ENCODE measurements at regions not wholly inside any gene's neighbourhood (a gene's known extent, or its start where the extent isn't known, plus 50 kb on each side); places are given as distances from the start of the nearest gene placed in this dataset.

- H3K4me1 ChIP-seq (ENCODE audit: low read length) = no peaks in the 10 kb centered on the region
- H3K27me3 ChIP-seq (replicated peaks; ENCODE audit: insufficient read depth, low read length) = no peaks in the 10 kb centered on the region
- TF ChIP-seq EZH2 (optimal IDR thresholded peaks at IDR 0.05; ENCODE audit: low read depth, low read length) (no peak), CTCF (IDR thresholded peaks at IDR 0.05; ENCODE audit: low read length) (no peak), EZH2phosphoT487 (IDR thresholded peaks at IDR 0.05; ENCODE audit: low read length) (no peak)
- H3F3A ChIP-seq (ENCODE audit: insufficient read depth, low read length) = no peaks in the 10 kb centered on the region
- no peak overlapping the region for H3K9ac ChIP-seq (ENCODE audit: low read length)
- DNase-seq = no peak
- H3K4me2 ChIP-seq (ENCODE audit: low read depth, low read length) = no peak overlapping the region
- H3K4me3 ChIP-seq (ENCODE audit: low read length) = no peak overlapping the region
- no peaks in the 10 kb centered on the region for H3K79me2 ChIP-seq (ENCODE audit: low read length)
- H3K27ac ChIP-seq (ENCODE audit: low read length) = no peak overlapping the region
- H2AFZ ChIP-seq (ENCODE audit: low read length) = no peak overlapping the region
- H3K36me3 ChIP-seq (replicated peaks; ENCODE audit: insufficient read depth, low read length) = no peaks in the 10 kb centered on the region
- no peaks in the 10 kb centered on the region for H4K20me1 ChIP-seq (ENCODE audit: insufficient read depth, low read length)
- no peaks in the 10 kb centered on the region for H3K9me2 ChIP-seq (replicated peaks; ENCODE audit: insufficient read depth, low read length)
- no peaks in the 10 kb centered on the region for H3K9me3 ChIP-seq (replicated peaks; ENCODE audit: insufficient read depth, low read length)
Measured at GRCh38 chr3:152218602-152219001, 50.1 kb upstream of the MBNL1 start.

Data from MM.1S (cell line).